ENCODE measurements at regions not wholly inside any gene's neighbourhood (a gene's known extent, or its start where the extent isn't known, plus 50 kb on each side); places are given as distances from the start of the nearest gene placed in this dataset.

GRCh38 chr21:18776936-18777335 is 373.4 kb upstream of the TMPRSS15 start:
- no peak for TF ChIP-seq CTCF (IDR thresholded peaks at IDR 0.05; ENCODE audit: low read length)
- TF ChIP-seq EZH2 (optimal IDR thresholded peaks at IDR 0.05; ENCODE audit: low read depth, low read length), result no peak

Data from MM.1S (cell line).